GM21529 (cell line): ENCODE measurements at regions not wholly inside any gene's neighbourhood (a gene's known extent, or its start where the extent isn't known, plus 50 kb on each side); places are given as distances from the start of the nearest gene placed in this dataset.
"Not testable (repeated sequence)": the region's sequence is repeated elsewhere in the genome, so short reads cannot be mapped to it uniquely, and the experiment has no call there.

Experiments used
- ATAC-seq: cut with Tn5 transposase; IDR thresholded peaks from one replicate; pipeline ENCODE4 v1.9.1; 2021; ENCODE audit not compliant: unreplicated experiment

GRCh38 chr3:144966560-144966959 is 994.9 kb downstream of the DIPK2A start:
- no peak for ATAC-seq

- no peak for ATAC-seq
Observed at GRCh38 chr3:144968750-144969350, 997.2 kb downstream of the DIPK2A start.

- not testable (repeated sequence) for ATAC-seq
Observed at GRCh38 chr3:144984481-144984880, 1012.9 kb downstream of the DIPK2A start.

- ATAC-seq: no peak
Observed at GRCh38 chr3:144989807-144990206, 1018.2 kb downstream of the DIPK2A start.

- no peak for ATAC-seq
Observed at GRCh38 chr3:144995856-144996255, 1024.2 kb downstream of the DIPK2A start.

- ATAC-seq: no peak
Observed at GRCh38 chr3:145005427-145005826, 1033.8 kb downstream of the DIPK2A start.

GRCh38 chr3:145006271-145006670 is 1034.6 kb downstream of the DIPK2A start:
- no peak for ATAC-seq

GRCh38 chr3:145013931-145014330 is 1042.3 kb downstream of the DIPK2A start:
- no peak for ATAC-seq

- no peak for ATAC-seq
Observed at GRCh38 chr3:145015253-145015652, 1043.6 kb downstream of the DIPK2A start.

- no peak for ATAC-seq
Observed at GRCh38 chr3:145017959-145018358, 1046.3 kb downstream of the DIPK2A start.

GRCh38 chr3:145022447-145022846 is 1050.8 kb downstream of the DIPK2A start:
- no peak for ATAC-seq

GRCh38 chr3:145024700-145025099 is 1053.1 kb downstream of the DIPK2A start:
- no peak for ATAC-seq

GRCh38 chr3:145027186-145027585 is 1055.6 kb downstream of the DIPK2A start:
- ATAC-seq: not testable (repeated sequence)

- ATAC-seq: no peak
Observed at GRCh38 chr3:145032791-145033190, 1061.2 kb downstream of the DIPK2A start.

GRCh38 chr3:145035682-145036081 is 1064.1 kb downstream of the DIPK2A start:
- no peak for ATAC-seq

GRCh38 chr3:145054055-145054454 is 1082.4 kb downstream of the DIPK2A start:
- not testable (repeated sequence) for ATAC-seq

GRCh38 chr3:145055375-145056076 is 1083.9 kb downstream of the DIPK2A start:
- ATAC-seq: peak; percentile 47

GRCh38 chr3:145058483-145058882 is 1086.9 kb downstream of the DIPK2A start:
- no peak for ATAC-seq

GRCh38 chr3:145063616-145064015 is 1092.0 kb downstream of the DIPK2A start:
- ATAC-seq: no peak

GRCh38 chr3:145070795-145071194 is 1090.2 kb downstream of the PLOD2 start:
- no peak for ATAC-seq

GRCh38 chr3:145079436-145079835 is 1081.5 kb downstream of the PLOD2 start:
- no peak for ATAC-seq

- ATAC-seq: no peak
Observed at GRCh38 chr3:145087038-145087437, 1073.9 kb downstream of the PLOD2 start.

GRCh38 chr3:145088917-145089316 is 1072.1 kb downstream of the PLOD2 start:
- ATAC-seq: peak; percentile 64
